Gastroesophageal sphincter (tissue), 4 donors: ENCODE measurements at regions not wholly inside any gene's neighbourhood (a gene's known extent, or its start where the extent isn't known, plus 50 kb on each side); places are given as distances from the start of the nearest gene placed in this dataset.

Experiments
- ATAC-seq: fragments of 150-250 bp; one replicate; pipeline ENCODE4 v1.9.1; 2016; ENCODE audit warnings: mild to moderate bottlenecking, moderate library complexity
- H3K27ac ChIP-seq, 4 donors: fragments of 200-600 bp; sonication (generic) in 3 of 4; 1 replicate in 3 of 4; 2 replicates in 1 of 4; pipeline ENCODE4 v1.5.1; 2016 to 2019
- H3K27me3 ChIP-seq: fragments of 200-600 bp; sonication (generic); one replicate; pipeline ENCODE4 v1.5.1; 2019
- H3K36me3 ChIP-seq, 2 donors: fragments of 200-600 bp; sonication (generic); one replicate each; pipeline ENCODE4 v1.5.1; 2019; ENCODE audit warnings: control low read depth in 1 of 2
- H3K4me1 ChIP-seq, 3 donors: fragments of 200-600 bp; sonication (generic); 1 replicate in 2 of 3; 2 replicates in 1 of 3; pipeline ENCODE4 v1.5.1; 2016 to 2019; ENCODE audit warnings: control low read depth in 2 of 3
- H3K4me3 ChIP-seq, 2 donors: fragments of 200-600 bp; sonication (generic); one replicate each; pipeline ENCODE4 v1.5.1; 2019; ENCODE audit warnings: mild to moderate bottlenecking in 1 of 2, moderate library complexity in 1 of 2
- H3K9me3 ChIP-seq, 3 donors: fragments of 200-600 bp; sonication (generic); one replicate each; pipeline ENCODE4 v1.5.1; 2017 to 2019; ENCODE audit warnings: control low read depth in 2 of 3
- CTCF ChIP-seq, 4 experiments: fragments of 200-600 bp in 2 of 4; fragments of 450-650 bp in 2 of 4; sonication (generic) in 1 of 4; IDR thresholded peaks; one replicate each; pipeline ENCODE4 v1.5.1; 2017 to 2019; ENCODE audit warnings: antibody characterized with exemption in 4 of 4, mild to moderate bottlenecking in 2 of 4, moderate library complexity in 2 of 4
- EP300 ChIP-seq: sonication (generic); formaldehyde crosslinking; IDR thresholded peaks from one replicate; pipeline ENCODE4 v1.6.1; 2017; ENCODE audit warnings: antibody characterized with exemption, mild to moderate bottlenecking
- POLR2A ChIP-seq, 2 donors: fragments of 450-650 bp; IDR thresholded peaks; one replicate each; pipeline ENCODE4 v1.6.1; 2017; ENCODE audit warnings: antibody characterized with exemption in 2 of 2, mild to moderate bottlenecking in 2 of 2, moderate library complexity in 1 of 2
- POLR2AphosphoS5 ChIP-seq: sonication (generic); formaldehyde crosslinking; IDR thresholded peaks from one replicate; pipeline ENCODE4 v1.6.1; 2017; ENCODE audit warnings: antibody characterized with exemption
- WGBS, 2 donors: methylation state at CpG; one replicate each; pipeline ENCODE4 v1.1.5; 2018; ENCODE audit warnings: low coverage in 1 of 2; 5-methylcytosine and 5-hydroxymethylcytosine counted together

GRCh38 chr6:16063580-16063979 lies 65.3 kb upstream of the MYLIP start:
- TF ChIP-seq POLR2A (IDR thresholded peaks at IDR 0.05) (no peak), POLR2AphosphoS5 (no peak)

GRCh38 chr6:16061818-16062217 lies 67.1 kb upstream of the MYLIP start:
- H3K27me3 ChIP-seq = no peaks in the 10 kb centered on the region
- no peaks in the 10 kb centered on the region for H3K36me3 ChIP-seq
- WGBS, 2 donors = 64 to 89% methylated on average over 2 of the region's 2 CpGs
- no peaks in the 10 kb centered on the region for H3K9me3 ChIP-seq
- no peak for TF ChIP-seq POLR2AphosphoS5
- TF ChIP-seq EP300 = no peak
- TF ChIP-seq POLR2A (IDR thresholded peaks at IDR 0.05) = no peak
- TF ChIP-seq CTCF (IDR thresholded peaks at IDR 0.05) = no peak
- no peaks in the 10 kb centered on the region for H3K4me1 ChIP-seq
- no peak for ATAC-seq
- no peak overlapping the region for H3K4me3 ChIP-seq
- H3K27ac ChIP-seq = no peak overlapping the region

More at GRCh38 chr6:16063580-16063979, 65.3 kb upstream of the MYLIP start:
- Histone ChIP-seq H3K4me1 (no peaks in the 10 kb centered on the region), H3K4me3 (no peak overlapping the region), H3K36me3 (no peaks in the 10 kb centered on the region), H3K9me3 (no peaks in the 10 kb centered on the region), H3K27me3 (no peaks in the 10 kb centered on the region), H3K27ac (no peak overlapping the region)
- WGBS, 2 donors = 85 to 89% methylated on average over 1 of the region's 1 CpG
- ATAC-seq = no peak

GRCh38 chr6:16060039-16060438 lies 68.8 kb upstream of the MYLIP start:
- no peaks in the 10 kb centered on the region for H3K36me3 ChIP-seq
- H3K27ac ChIP-seq = no peak overlapping the region
- 61 to 100% methylated on average over 1 to 2 of the region's 3 CpGs for WGBS, 2 donors
- no peak overlapping the region for H3K4me3 ChIP-seq
- H3K27me3 ChIP-seq = no peaks in the 10 kb centered on the region
- ATAC-seq = no peak
- TF ChIP-seq EP300 (no peak), CTCF (IDR thresholded peaks at IDR 0.05) (no peak), POLR2A (IDR thresholded peaks at IDR 0.05) (no peak), POLR2AphosphoS5 (no peak)
- H3K9me3 ChIP-seq = no peaks in the 10 kb centered on the region
- no peaks in the 10 kb centered on the region for H3K4me1 ChIP-seq

- Histone ChIP-seq H3K27ac (no peak overlapping the region), H3K36me3 (no peaks in the 10 kb centered on the region), H3K4me1 (no peaks in the 10 kb centered on the region), H3K9me3 (no peaks in the 10 kb centered on the region), H3K27me3 (no peaks in the 10 kb centered on the region), H3K4me3 (no peak overlapping the region)
- TF ChIP-seq POLR2A (IDR thresholded peaks at IDR 0.05) = no peak
- no peak for ATAC-seq
- 57% methylated on average over 3 of the region's 7 CpGs; no CpG with 5 or more reads in 1 of the 2 donors for WGBS, 2 donors
These were observed 69.4 kb upstream of the MYLIP start for GRCh38 chr6:16059496-16059895.

GRCh38 chr6:16058929-16059345 lies 69.9 kb upstream of the MYLIP start:
- H3K27ac ChIP-seq = no peak overlapping the region
- no peaks in the 10 kb centered on the region for H3K27me3 ChIP-seq
- no peaks in the 10 kb centered on the region for H3K4me1 ChIP-seq
- no peak for TF ChIP-seq POLR2A (IDR thresholded peaks at IDR 0.05)
- TF ChIP-seq EP300 = no peak
- TF ChIP-seq POLR2AphosphoS5 = no peak
- no peak for ATAC-seq
- H3K36me3 ChIP-seq = no peaks in the 10 kb centered on the region
- 67 to 73% methylated on average over 4 of the region's 4 CpGs for WGBS, 2 donors
- no peaks in the 10 kb centered on the region for H3K9me3 ChIP-seq
- H3K4me3 ChIP-seq = no peak overlapping the region

- Histone ChIP-seq H3K36me3 (no peaks in the 10 kb centered on the region), H3K4me3 (no peak overlapping the region), H3K4me1 (no peaks in the 10 kb centered on the region), H3K9me3 (no peaks in the 10 kb centered on the region), H3K27ac (no peak overlapping the region), H3K27me3 (no peaks in the 10 kb centered on the region)
- TF ChIP-seq POLR2A (IDR thresholded peaks at IDR 0.05) = no peak
- TF ChIP-seq CTCF (IDR thresholded peaks at IDR 0.05) = no peak
- TF ChIP-seq POLR2AphosphoS5 = no peak
- no peak for TF ChIP-seq EP300
- no peak for ATAC-seq
- WGBS, 2 donors = 75 to 76% methylated on average over 5 to 6 of the region's 6 CpGs
These were observed 70.5 kb upstream of the MYLIP start for GRCh38 chr6:16058201-16058928.
